Brain microvascular endothelial cell (primary cell): ENCODE measurements at regions not wholly inside any gene's neighbourhood (a gene's known extent, or its start where the extent isn't known, plus 50 kb on each side); places are given as distances from the start of the nearest gene placed in this dataset.

Experiments used
- DNase-seq: peaks from one replicate; pipeline ENCODE4 v3.0.0-alpha.2; 2020
- H3K27ac ChIP-seq: fragments of 250-450 bp; sonication (Bioruptor Pico); 2 replicates; pipeline ENCODE4 v1.5.1; 2020; ENCODE audit warnings: mild to moderate bottlenecking, moderate library complexity
- H3K27me3 ChIP-seq: fragments of 250-450 bp; sonication (Bioruptor Pico); replicated peaks from 2 replicates; pipeline ENCODE4 v1.5.1; 2020; ENCODE audit warnings: mild to moderate bottlenecking
- H3K36me3 ChIP-seq: fragments of 250-450 bp; sonication (Bioruptor Pico); replicated peaks from 2 replicates; pipeline ENCODE4 v1.5.1; 2020; ENCODE audit warnings: mild to moderate bottlenecking
- H3K4me3 ChIP-seq: 2 replicates; pipeline ENCODE4 v1.5.1; 2011; ENCODE audit warnings: low read depth, mild to moderate bottlenecking, control low read depth, low read length, moderate library complexity
- CTCF ChIP-seq: IDR thresholded peaks from 2 replicates; pipeline ENCODE4 v1.5.1; 2011; ENCODE audit warnings: low read depth, mild to moderate bottlenecking, moderate library complexity, low read length, control low read depth, inconsistent platforms; ENCODE audit errors: missing control alignments
- in situ Hi-C: cut with HindIII; loops from 2 replicates; pipeline ENCODE4 v1.10.0; 2017; ENCODE audit warnings: low sequenced_read_pairs, low pct_ligation_motif_present

GRCh38 chr10:36679554-36679953, 445.8 kb upstream of the ANKRD30A start:
- no peak for DNase-seq
- H3K4me3 ChIP-seq: no peak overlapping the region
- TF ChIP-seq CTCF: no peak
- no peak overlapping the region for H3K27ac ChIP-seq
- in situ Hi-C loops: no loop called here
- H3K27me3 ChIP-seq: no peaks in the 10 kb centered on the region
- no peaks in the 10 kb centered on the region for H3K36me3 ChIP-seq

DNA sequence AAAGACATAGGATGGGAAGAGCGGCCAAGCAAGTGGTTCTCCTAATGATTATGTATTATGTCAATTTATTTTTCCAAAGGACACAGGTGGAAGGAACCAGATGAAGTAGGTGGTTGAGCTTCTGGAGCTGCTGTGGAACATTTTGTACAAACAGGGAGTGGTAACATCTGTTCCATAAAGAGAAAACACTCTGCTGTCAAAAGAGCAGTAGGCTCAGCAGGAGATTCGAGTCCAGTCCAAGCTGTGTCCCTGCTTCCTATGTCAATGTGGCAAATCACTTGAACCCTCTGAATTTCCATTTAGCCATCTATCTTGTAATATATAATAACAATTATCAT, 448.0 kb upstream of the ANKRD30A start:
- Histone ChIP-seq H3K36me3 (no peaks in the 10 kb centered on the region), H3K4me3 (no peak overlapping the region), H3K27me3 (no peaks in the 10 kb centered on the region), H3K27ac (no peak overlapping the region)
- no peak for DNase-seq
- in situ Hi-C loops: no loop called here
- TF ChIP-seq CTCF: no peak

DNA sequence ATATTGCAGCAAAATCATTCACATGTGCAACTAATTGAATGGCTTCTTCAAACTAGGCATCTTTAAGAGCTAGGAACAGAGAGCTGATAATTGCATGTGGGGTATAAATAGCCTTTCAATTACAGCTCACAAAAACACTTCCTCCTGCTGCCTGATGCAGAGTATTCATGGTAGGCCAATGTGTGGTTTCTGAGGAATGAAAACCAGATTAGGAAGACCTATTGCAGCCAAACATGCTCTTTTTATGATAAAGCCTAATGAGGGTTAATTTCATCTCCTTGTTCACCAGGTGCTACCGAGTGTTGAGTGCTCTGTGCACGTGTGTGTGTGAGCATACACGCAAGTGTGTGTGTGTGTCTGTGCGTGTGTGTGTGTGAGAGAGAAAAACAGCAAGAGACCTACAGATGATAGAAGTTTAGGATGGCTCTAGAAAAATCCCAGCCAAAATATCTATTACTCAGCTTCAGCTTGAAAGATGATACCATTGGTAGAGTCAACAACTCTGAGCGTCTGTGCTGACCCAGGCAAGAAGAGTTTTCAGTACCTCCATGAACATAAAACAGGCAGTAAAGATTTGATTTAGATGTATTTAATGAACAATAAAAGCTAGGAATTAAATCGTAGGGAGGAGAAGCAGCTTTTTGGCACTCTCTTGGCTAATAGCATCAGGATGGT, 448.5 kb upstream of the ANKRD30A start:
- H3K4me3 ChIP-seq: no peak overlapping the region
- H3K36me3 ChIP-seq: no peaks in the 10 kb centered on the region
- H3K27ac ChIP-seq: no peak overlapping the region
- in situ Hi-C loops: no loop called here
- no peaks in the 10 kb centered on the region for H3K27me3 ChIP-seq
- peak; percentile 39 for DNase-seq
- TF ChIP-seq CTCF: no peak

DNA sequence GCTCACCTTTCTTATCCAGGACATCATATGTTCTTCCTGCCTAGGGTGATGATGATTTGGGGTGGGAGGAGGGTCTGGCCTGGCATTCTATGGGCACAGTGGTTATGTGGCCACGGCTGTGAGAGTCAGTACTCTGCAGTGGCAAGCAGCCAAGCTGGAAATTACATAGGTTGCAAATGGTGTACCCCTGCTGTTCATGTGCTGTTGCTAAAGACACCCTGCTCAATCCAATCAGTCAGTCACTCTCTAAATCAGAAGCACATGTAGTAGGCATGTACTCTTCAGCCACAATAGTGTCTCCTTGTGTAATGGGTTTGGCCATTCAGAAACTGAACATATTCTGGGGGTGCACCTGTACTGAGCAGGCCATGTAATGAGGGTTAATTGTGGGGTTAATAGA, 449.1 kb upstream of the ANKRD30A start:
- in situ Hi-C loops: no loop called here
- Histone ChIP-seq H3K27ac (no peak overlapping the region), H3K36me3 (no peaks in the 10 kb centered on the region), H3K27me3 (no peaks in the 10 kb centered on the region), H3K4me3 (no peak overlapping the region)
- TF ChIP-seq CTCF: no peak
- DNase-seq: no peak

GRCh38 chr10:36675458-36675880, 449.9 kb upstream of the ANKRD30A start:
- Histone ChIP-seq H3K4me3 (no peak overlapping the region), H3K27me3 (no peaks in the 10 kb centered on the region), H3K27ac (peak overlapping the region; percentile 11), H3K36me3 (no peaks in the 10 kb centered on the region)
- in situ Hi-C loops: no loop called here
- DNase-seq: peak; percentile 83
- no peak for TF ChIP-seq CTCF

GRCh38 chr10:36671607-36672006, 453.8 kb upstream of the ANKRD30A start:
- Histone ChIP-seq H3K27ac (no peak overlapping the region), H3K27me3 (no peaks in the 10 kb centered on the region), H3K4me3 (no peak overlapping the region), H3K36me3 (no peaks in the 10 kb centered on the region)
- no peak for DNase-seq
- in situ Hi-C loops: no loop called here
- no peak for TF ChIP-seq CTCF
